Caco-2 (cell line): ENCODE measurements at regions not wholly inside any gene's neighbourhood (a gene's known extent, or its start where the extent isn't known, plus 50 kb on each side); places are given as distances from the start of the nearest gene placed in this dataset.

ENCODE experiments used
- BruUV-seq: library from RNA; stranded (reverse); fragments of 400-500 nt; replicated peaks from 2 replicates; lab custom pipeline; 2021; lab: Mats Ljungman, UMichigan
- CTCF ChIA-PET: fragments of 300-600 bp; sonication (Branson Sonifier 250); formaldehyde crosslinking; loops from one replicate; lab custom pipeline; 2022; ENCODE audit warnings: antibody characterized with exemption; lab: Charles Lee
- POLR2A ChIA-PET: fragments of 300-600 bp; sonication (Branson Sonifier 250); formaldehyde crosslinking; loops from one replicate; lab custom pipeline; 2022; ENCODE audit warnings: antibody characterized with exemption; lab: Charles Lee
- DNase-seq, 2 experiments: peaks; one replicate each; pipeline versions ENCODE4 v3.0.0 to v3.0.0-alpha.2; 2020 to 2022
- H3K27me3 ChIP-seq: replicated peaks from 2 replicates; pipeline ENCODE4 v1.6.0; 2011; ENCODE audit warnings: low read length; ENCODE audit not compliant: control insufficient read depth, insufficient read depth
- H3K36me3 ChIP-seq: 2 replicates; pipeline ENCODE4 v1.5.1; 2011; ENCODE audit warnings: low read length; ENCODE audit not compliant: control insufficient read depth, insufficient read depth
- H3K4me1 ChIP-seq: fragments of 250-450 bp; sonication (Bioruptor Pico); 2 replicates; pipeline ENCODE4 v1.5.1; 2020; ENCODE audit warnings: mild to moderate bottlenecking
- H3K4me3 ChIP-seq: 2 replicates; pipeline ENCODE4 v1.5.1; 2011; ENCODE audit warnings: low read depth, mild to moderate bottlenecking, control low read depth, low read length
- H3K9me3 ChIP-seq: fragments of 250-450 bp; sonication (Bioruptor Pico); 2 replicates; pipeline ENCODE4 v1.5.1; 2020; ENCODE audit warnings: mild to moderate bottlenecking, moderate library complexity
- H3K27ac Mint-ChIP-seq: one replicate; pipeline ENCODE4 v1.8.0; 2022; ENCODE audit warnings: mixed read lengths; ENCODE audit not compliant: unreplicated experiment
- H3K27me3 Mint-ChIP-seq: one replicate; pipeline ENCODE4 v1.8.0; 2022; ENCODE audit warnings: mixed read lengths; ENCODE audit not compliant: insufficient read depth, unreplicated experiment
- H3K36me3 Mint-ChIP-seq: one replicate; pipeline ENCODE4 v1.8.0; 2022; ENCODE audit warnings: mild to moderate bottlenecking, mixed read lengths; ENCODE audit not compliant: insufficient read depth, unreplicated experiment
- H3K4me1 Mint-ChIP-seq: one replicate; pipeline ENCODE4 v1.8.0; 2022; ENCODE audit warnings: low read depth, mixed read lengths; ENCODE audit not compliant: unreplicated experiment
- H3K4me3 Mint-ChIP-seq: one replicate; pipeline ENCODE4 v1.8.0; 2022; ENCODE audit warnings: mild to moderate bottlenecking, moderate library complexity, mixed read lengths; ENCODE audit not compliant: unreplicated experiment
- H3K9me3 Mint-ChIP-seq: one replicate; pipeline ENCODE4 v1.8.0; 2022; ENCODE audit warnings: mixed read lengths; ENCODE audit not compliant: unreplicated experiment
- CTCF ChIP-seq, 2 experiments: fragments of 200-600 bp in 1 of 2; IDR thresholded peaks; 1 replicate in 1 of 2; 2 replicates in 1 of 2; pipeline versions ENCODE4 v1.5.1 to v1.8.0; 2011 to 2022; ENCODE audit warnings: antibody characterized with exemption in 1 of 2, control low read depth in 1 of 2, inconsistent platforms in 1 of 2, low read depth in 1 of 2, low read length in 1 of 2, mild to moderate bottlenecking in 1 of 2, moderate library complexity in 1 of 2; ENCODE audit not compliant: insufficient read depth in 1 of 2, severe bottlenecking in 1 of 2, unreplicated experiment in 1 of 2
- intact Hi-C: fragments of 100-400 bp; cut with micrococcal nuclease; formaldehyde crosslinking; loops from one replicate; pipeline ENCODE4 v1.10.0; 2022; ENCODE audit not compliant: unreplicated experiment

- no peak for TF ChIP-seq CTCF (IDR thresholded peaks at IDR 0.05; ENCODE audit: insufficient read depth in 1 of 2, low read depth in 1 of 2, low read length in 1 of 2, severe bottlenecking in 1 of 2, unreplicated experiment in 1 of 2)
- Histone ChIP-seq H3K9me3 (no peaks in the 10 kb centered on the region), H3K4me1 (no peaks in the 10 kb centered on the region), H3K27me3 (no peaks in the 10 kb centered on the region), H3K36me3 (no peaks in the 10 kb centered on the region), H3K4me3 (no peak overlapping the region)
- POLR2A ChIA-PET, result no interaction called here
- Mint-ChIP-seq H3K4me3 (no peak overlapping the region), H3K4me1 (peaks cover 11% of the 10 kb centered on the region), H3K9me3 (peaks cover 9% of the 10 kb centered on the region), H3K36me3 (no peaks in the 10 kb centered on the region), H3K27ac (no peak overlapping the region), H3K27me3 (no peaks in the 10 kb centered on the region)
- CTCF ChIA-PET, result no interaction called here
- no TSS peak for BruUV-seq
- DNase-seq, result no peak
- intact Hi-C loops, result no loop called here
Observed at GRCh38 chrX:46366381-46367207, 178.6 kb downstream of the ZNF674 start.

- Histone ChIP-seq H3K9me3 (no peaks in the 10 kb centered on the region), H3K4me3 (no peak overlapping the region), H3K36me3 (no peaks in the 10 kb centered on the region), H3K27me3 (no peaks in the 10 kb centered on the region), H3K4me1 (no peaks in the 10 kb centered on the region)
- no peak for DNase-seq
- TF ChIP-seq CTCF (IDR thresholded peaks at IDR 0.05; ENCODE audit: insufficient read depth in 1 of 2, low read depth in 1 of 2, low read length in 1 of 2, severe bottlenecking in 1 of 2, unreplicated experiment in 1 of 2), result no peak
- Mint-ChIP-seq H3K4me1 (no peaks in the 10 kb centered on the region), H3K27me3 (no peaks in the 10 kb centered on the region), H3K9me3 (peaks cover 9% of the 10 kb centered on the region), H3K4me3 (no peak overlapping the region), H3K27ac (no peak overlapping the region), H3K36me3 (no peaks in the 10 kb centered on the region)
- ChIA-PET CTCF (no interaction called here), POLR2A (no interaction called here)
- no TSS peak for BruUV-seq
- intact Hi-C loops, result no loop called here
Observed at GRCh38 chrX:46354481-46354880, 190.7 kb downstream of the ZNF674 start.

- no TSS peak for BruUV-seq
- H3K9me3 Mint-ChIP-seq, result peaks cover 9% of the 10 kb centered on the region
- DNase-seq, result no peak
- no peaks in the 10 kb centered on the region for H3K27me3 Mint-ChIP-seq
- intact Hi-C loops, result no loop called here
- no peak overlapping the region for H3K27ac Mint-ChIP-seq
- H3K27me3 ChIP-seq, result no peaks in the 10 kb centered on the region
- no peaks in the 10 kb centered on the region for H3K9me3 ChIP-seq
- ChIA-PET POLR2A (no interaction called here), CTCF (no interaction called here)
- peaks cover 12% of the 10 kb centered on the region for H3K4me1 Mint-ChIP-seq
- no peaks in the 10 kb centered on the region for H3K36me3 Mint-ChIP-seq
- no peak overlapping the region for H3K4me3 ChIP-seq
- no peaks in the 10 kb centered on the region for H3K4me1 ChIP-seq
- H3K36me3 ChIP-seq, result no peaks in the 10 kb centered on the region
- no peak for TF ChIP-seq CTCF (IDR thresholded peaks at IDR 0.05; ENCODE audit: insufficient read depth in 1 of 2, low read depth in 1 of 2, low read length in 1 of 2, severe bottlenecking in 1 of 2, unreplicated experiment in 1 of 2)
- H3K4me3 Mint-ChIP-seq, result no peak overlapping the region
Observed at GRCh38 chrX:46341767-46342322, 203.4 kb downstream of the ZNF674 start.
